DOHH2 (cell line): ENCODE measurements at regions not wholly inside any gene's neighbourhood (a gene's known extent, or its start where the extent isn't known, plus 50 kb on each side); places are given as distances from the start of the nearest gene placed in this dataset.

Experiments used
- H3F3A ChIP-seq: fragments of 200-600 bp; sonication (generic), shearing (Covaris generic); 2 replicates; pipeline ENCODE4 v1.6.0; 2016; ENCODE audit warnings: antibody characterized with exemption, mild to moderate bottlenecking; ENCODE audit not compliant: control insufficient read depth, insufficient read depth
- H3K27ac ChIP-seq: fragments of 200-600 bp; sonication (generic); 2 replicates; pipeline ENCODE4 v1.5.1; 2014; ENCODE audit warnings: low read depth, mild to moderate bottlenecking, low read length, moderate library complexity
- H3K27me3 ChIP-seq: fragments of 200-600 bp; sonication (generic); 2 replicates; pipeline ENCODE4 v1.6.1; 2014; ENCODE audit warnings: mild to moderate bottlenecking, low read length, mixed read lengths; ENCODE audit not compliant: control insufficient read depth
- H3K36me3 ChIP-seq: fragments of 200-600 bp; sonication (generic); 2 replicates; pipeline ENCODE4 v1.6.1; 2014; ENCODE audit warnings: mild to moderate bottlenecking, low read length, moderate library complexity, mixed read lengths; ENCODE audit not compliant: control insufficient read depth
- H3K4me1 ChIP-seq: fragments of 200-600 bp; sonication (generic); 2 replicates; pipeline ENCODE4 v1.6.1; 2014; ENCODE audit warnings: mild to moderate bottlenecking, low read length, mixed read lengths; ENCODE audit not compliant: control insufficient read depth
- H3K4me2 ChIP-seq: fragments of 200-600 bp; sonication (generic); 2 replicates; pipeline ENCODE4 v1.6.0; 2014; ENCODE audit warnings: mild to moderate bottlenecking, low read length, moderate library complexity
- H3K4me3 ChIP-seq: fragments of 200-600 bp; sonication (generic); 2 replicates; pipeline ENCODE4 v1.5.1; 2014; ENCODE audit warnings: mild to moderate bottlenecking, low read length, mixed read lengths
- H3K79me2 ChIP-seq: fragments of 200-600 bp; sonication (generic); 2 replicates; pipeline ENCODE4 v1.6.1; 2014; ENCODE audit warnings: mild to moderate bottlenecking, low read length, mixed read lengths; ENCODE audit not compliant: control insufficient read depth
- H3K9me2 ChIP-seq: fragments of 200-600 bp; sonication (generic); replicated peaks from 2 replicates; pipeline ENCODE4 v1.6.1; 2014; ENCODE audit warnings: mild to moderate bottlenecking, low read length, mixed read lengths; ENCODE audit not compliant: control insufficient read depth
- H3K9me3 ChIP-seq: fragments of 200-600 bp; sonication (generic); 2 replicates; pipeline ENCODE4 v1.6.1; 2014; ENCODE audit warnings: antibody characterized with exemption, low read length, mixed read lengths; ENCODE audit not compliant: control insufficient read depth, insufficient read depth
- H4K20me1 ChIP-seq: fragments of 200-600 bp; sonication (generic); 2 replicates; pipeline ENCODE4 v1.6.0; 2014; ENCODE audit warnings: low read depth, mild to moderate bottlenecking, antibody characterized with exemption, low read length, moderate library complexity; ENCODE audit not compliant: control insufficient read depth, insufficient read depth
- CTCF ChIP-seq: fragments of 200-600 bp; sonication (generic); IDR thresholded peaks from one replicate; pipeline ENCODE4 v1.5.1; 2014; ENCODE audit warnings: antibody characterized with exemption, mild to moderate bottlenecking, low read depth, low read length; ENCODE audit not compliant: poor library complexity, severe bottlenecking
- EZH2phosphoT487 ChIP-seq: fragments of 200-600 bp; sonication (generic); IDR thresholded peaks from 2 replicates; pipeline ENCODE4 v1.6.1; 2017; ENCODE audit warnings: borderline replicate concordance, mild to moderate bottlenecking, antibody characterized with exemption, low read length, moderate library complexity, mixed read lengths

- Histone ChIP-seq H3K9me2 (no peaks in the 10 kb centered on the region), H3F3A (no peaks in the 10 kb centered on the region), H4K20me1 (no peaks in the 10 kb centered on the region), H3K27me3 (peaks cover 14% of the 10 kb centered on the region), H3K4me1 (no peaks in the 10 kb centered on the region), H3K27ac (no peak overlapping the region), H3K4me3 (no peak overlapping the region), H3K4me2 (no peak overlapping the region), H3K9me3 (no peaks in the 10 kb centered on the region), H3K79me2 (no peaks in the 10 kb centered on the region), H3K36me3 (no peaks in the 10 kb centered on the region)
- TF ChIP-seq CTCF = no peak
- no peak for TF ChIP-seq EZH2phosphoT487
Observed at GRCh38 chr14:36054353-36055051, 122.0 kb downstream of the PTCSC3 start.

GRCh38 chr14:36052681-36053080 is 123.8 kb downstream of the PTCSC3 start:
- Histone ChIP-seq H4K20me1 (no peaks in the 10 kb centered on the region), H3K9me3 (no peaks in the 10 kb centered on the region), H3K9me2 (no peaks in the 10 kb centered on the region), H3K79me2 (no peaks in the 10 kb centered on the region), H3K27me3 (peaks cover 6% of the 10 kb centered on the region; the same call in 1 of the 2 replicates), H3F3A (no peaks in the 10 kb centered on the region), H3K4me1 (no peaks in the 10 kb centered on the region), H3K4me2 (no peak overlapping the region), H3K36me3 (no peaks in the 10 kb centered on the region), H3K27ac (no peak overlapping the region), H3K4me3 (no peak overlapping the region)
- no peak for TF ChIP-seq CTCF
- TF ChIP-seq EZH2phosphoT487 = no peak

- Histone ChIP-seq H4K20me1 (no peaks in the 10 kb centered on the region), H3K27ac (no peak overlapping the region), H3K9me3 (no peaks in the 10 kb centered on the region), H3K4me3 (no peak overlapping the region), H3K27me3 (peaks cover 5% of the 10 kb centered on the region; the same call in 1 of the 2 replicates), H3K9me2 (no peaks in the 10 kb centered on the region), H3K4me2 (no peak overlapping the region), H3K79me2 (no peaks in the 10 kb centered on the region), H3K36me3 (no peaks in the 10 kb centered on the region), H3F3A (no peaks in the 10 kb centered on the region), H3K4me1 (no peaks in the 10 kb centered on the region)
- TF ChIP-seq EZH2phosphoT487 (no peak), CTCF (no peak)
Observed at GRCh38 chr14:36052063-36052462, 124.5 kb downstream of the PTCSC3 start.
